Mesenchymal stem cell (in vitro differentiated cells and primary cell): ENCODE measurements at regions not wholly inside any gene's neighbourhood (a gene's known extent, or its start where the extent isn't known, plus 50 kb on each side); places are given as distances from the start of the nearest gene placed in this dataset.

Experiments
- DNase-seq: peaks from one replicate; pipeline ENCODE4 v3.0.0-alpha.2; 2013
- H2AFZ ChIP-seq: one replicate; pipeline ENCODE4 v1.6.1; 2013; ENCODE audit warnings: low read depth, mild to moderate bottlenecking, control low read depth, inconsistent platforms, low read length, moderate library complexity
- H2AK5ac ChIP-seq: 2 replicates; pipeline ENCODE4 v1.6.1; 2013; ENCODE audit warnings: low read length, moderate library complexity, mild to moderate bottlenecking, inconsistent platforms; ENCODE audit not compliant: severe bottlenecking
- H2BK120ac ChIP-seq: one replicate; pipeline ENCODE4 v1.6.1; 2013; ENCODE audit warnings: low read depth, mild to moderate bottlenecking, inconsistent platforms, low read length, moderate library complexity
- H2BK12ac ChIP-seq, 2 experiments: one replicate each; pipeline ENCODE4 v1.6.1; 2013; ENCODE audit warnings: inconsistent platforms in 2 of 2, low read length in 2 of 2, mild to moderate bottlenecking in 2 of 2, moderate library complexity in 2 of 2, control low read depth in 1 of 2
- H2BK15ac ChIP-seq: one replicate; pipeline ENCODE4 v1.6.1; 2013; ENCODE audit warnings: mild to moderate bottlenecking, low read depth, inconsistent platforms; ENCODE audit not compliant: poor library complexity, severe bottlenecking
- H2BK5ac ChIP-seq: 2 replicates; pipeline ENCODE4 v1.6.1; 2013; ENCODE audit warnings: low read depth, mild to moderate bottlenecking, low read length, control low read depth, inconsistent platforms; ENCODE audit not compliant: poor library complexity, severe bottlenecking
- H3K14ac ChIP-seq, 2 experiments: one replicate each; pipeline ENCODE4 v1.6.1; 2013; ENCODE audit warnings: inconsistent platforms in 2 of 2, low read length in 2 of 2, control low read depth in 1 of 2, mild to moderate bottlenecking in 1 of 2, moderate library complexity in 1 of 2
- H3K18ac ChIP-seq, 2 experiments: one replicate each; pipeline ENCODE4 v1.6.1; 2013; ENCODE audit warnings: inconsistent platforms in 2 of 2, low read length in 2 of 2, control low read depth in 1 of 2, low read depth in 1 of 2, mild to moderate bottlenecking in 1 of 2
- H3K23ac ChIP-seq, 2 experiments: one replicate each; pipeline ENCODE4 v1.6.1; 2013; ENCODE audit warnings: inconsistent platforms in 2 of 2, low read length in 2 of 2, mild to moderate bottlenecking in 2 of 2, moderate library complexity in 2 of 2, control low read depth in 1 of 2
- H3K27ac ChIP-seq: 2 replicates; pipeline ENCODE4 v1.5.1; 2013; ENCODE audit warnings: mild to moderate bottlenecking, moderate library complexity, low read length, control low read depth, inconsistent platforms; ENCODE audit not compliant: poor library complexity, severe bottlenecking
- H3K27me3 ChIP-seq, 2 experiments: 2 replicates each; pipeline versions ENCODE4 v1.6.1 to v1.7.0; 2013; ENCODE audit warnings: low read length in 2 of 2, mild to moderate bottlenecking in 2 of 2, moderate library complexity in 2 of 2, control low read depth in 1 of 2, inconsistent platforms in 1 of 2; ENCODE audit not compliant: control insufficient read depth in 1 of 2, insufficient read depth in 1 of 2
- H3K36me3 ChIP-seq, 2 experiments: 2 replicates each; pipeline versions ENCODE4 v1.6.1 to v1.7.0; 2013; ENCODE audit warnings: low read length in 2 of 2, control low read depth in 1 of 2, inconsistent platforms in 1 of 2, low read depth in 1 of 2, mild to moderate bottlenecking in 1 of 2; ENCODE audit not compliant: insufficient read depth in 2 of 2, control insufficient read depth in 1 of 2
- H3K4ac ChIP-seq, 2 experiments: one replicate each; pipeline ENCODE4 v1.6.1; 2013; ENCODE audit warnings: inconsistent platforms in 2 of 2, low read length in 2 of 2, mild to moderate bottlenecking in 2 of 2, moderate library complexity in 2 of 2, control low read depth in 1 of 2, low read depth in 1 of 2
- H3K4me1 ChIP-seq: 2 replicates; pipeline ENCODE4 v1.6.1; 2013; ENCODE audit warnings: low read depth, low read length, control low read depth; ENCODE audit not compliant: control insufficient read depth, insufficient read depth
- H3K4me2 ChIP-seq: 2 replicates; pipeline ENCODE4 v1.6.1; 2013; ENCODE audit warnings: low read length, mild to moderate bottlenecking, inconsistent platforms; ENCODE audit not compliant: poor library complexity, severe bottlenecking
- H3K4me3 ChIP-seq, 2 experiments: 2 replicates each; pipeline versions ENCODE4 v1.5.1 to v1.7.0; 2013; ENCODE audit warnings: low read length in 2 of 2, mild to moderate bottlenecking in 2 of 2, control low read depth in 1 of 2, low read depth in 1 of 2; ENCODE audit not compliant: insufficient read depth in 1 of 2
- H3K79me1 ChIP-seq: replicated peaks from 2 replicates; pipeline ENCODE4 v1.6.1; 2013; ENCODE audit warnings: mild to moderate bottlenecking, control low read depth, low read length, inconsistent platforms; ENCODE audit not compliant: poor library complexity, severe bottlenecking
- H3K9ac ChIP-seq: 2 replicates; pipeline ENCODE4 v1.7.0; 2013; ENCODE audit warnings: mild to moderate bottlenecking, low read length, moderate library complexity
- H3K9me3 ChIP-seq: 2 replicates; pipeline ENCODE4 v1.7.0; 2013; ENCODE audit warnings: mild to moderate bottlenecking, low read length; ENCODE audit not compliant: control insufficient read depth
- H4K8ac ChIP-seq: one replicate; pipeline ENCODE4 v1.6.1; 2013; ENCODE audit warnings: inconsistent platforms, mild to moderate bottlenecking, low read length, moderate library complexity
- H4K91ac ChIP-seq: one replicate; pipeline ENCODE4 v1.6.1; 2013; ENCODE audit warnings: mild to moderate bottlenecking, low read length, inconsistent platforms
- WGBS: methylation state at CpG from one replicate; pipeline ENCODE4 v1.1.7; 2013; ENCODE audit warnings: mixed read lengths; 5-methylcytosine and 5-hydroxymethylcytosine counted together

DNA sequence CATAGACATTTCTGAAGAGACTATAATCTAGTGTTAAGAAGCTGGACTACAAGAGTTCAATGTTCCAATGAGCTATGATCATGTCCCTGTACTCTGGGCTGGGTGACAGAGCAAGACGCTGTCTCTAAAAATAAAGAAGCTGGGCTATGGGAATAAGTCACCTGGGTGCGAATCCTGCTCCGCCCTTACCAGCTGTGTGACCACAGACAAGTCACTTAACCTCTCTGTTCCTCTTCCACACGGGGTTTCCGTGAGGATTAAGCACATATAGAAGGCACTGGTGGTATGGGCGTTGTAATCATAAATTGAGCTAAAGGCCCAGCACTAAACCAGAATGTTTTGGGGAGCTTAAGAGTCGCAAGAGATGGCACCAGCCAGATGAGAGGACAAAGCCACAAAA is 178.5 kb downstream of the HAUS1 start:
- Histone ChIP-seq H3K14ac (peak overlapping the region in 1 of 2 experiments; percentile 76), H3K4ac (no peak overlapping the region), H2AK5ac (no peak overlapping the region), H2AFZ (no peak overlapping the region), H3K79me1 (peaks cover 6% of the 10 kb centered on the region), H2BK5ac (no peak overlapping the region), H3K9ac (no peak overlapping the region), H3K9me3 (no peaks in the 10 kb centered on the region), H3K4me3 (no peak overlapping the region), H3K4me2 (no peak overlapping the region), H3K36me3 (no peaks in the 10 kb centered on the region), H3K27me3 (peaks cover 0 to 12% of the 10 kb centered on the region in 2 experiments), H3K23ac (no peak overlapping the region), H4K8ac (no peak overlapping the region), H4K91ac (no peak overlapping the region), H3K4me1 (peaks cover 22% of the 10 kb centered on the region), H2BK15ac (no peak overlapping the region), H3K27ac (no peak overlapping the region), H3K18ac (no peak overlapping the region), H2BK120ac (no peak overlapping the region), H2BK12ac (no peak overlapping the region)
- 89% methylated on average over 7 of the region's 7 CpGs for WGBS
- no peak for DNase-seq

DNA sequence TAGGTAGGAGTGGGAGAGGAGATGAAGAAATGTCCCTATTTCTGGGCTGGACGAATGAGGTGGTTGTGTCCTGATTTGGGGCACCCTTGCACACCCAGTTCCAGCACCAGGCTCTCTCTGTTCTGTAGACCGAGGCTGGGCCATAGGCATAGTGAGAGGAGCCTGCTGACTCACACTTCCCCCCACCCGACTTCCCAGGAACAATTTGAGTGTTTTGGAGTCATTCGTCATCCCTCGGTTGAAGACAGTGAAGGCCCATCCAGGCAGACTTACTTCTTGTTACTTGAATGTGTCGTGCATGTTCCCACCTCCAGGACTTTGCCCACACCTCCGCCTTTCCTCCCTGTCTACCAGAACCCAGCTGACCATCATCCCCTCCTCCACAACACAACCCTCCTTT is 179.1 kb downstream of the HAUS1 start:
- Histone ChIP-seq H4K8ac (no peak overlapping the region), H3K4me1 (peaks cover 17% of the 10 kb centered on the region), H3K18ac (no peak overlapping the region), H2AK5ac (no peak overlapping the region), H3K23ac (no peak overlapping the region), H2BK12ac (no peak overlapping the region), H3K27ac (no peak overlapping the region), H3K79me1 (peaks cover 6% of the 10 kb centered on the region), H3K4me3 (no peak overlapping the region), H2AFZ (no peak overlapping the region), H3K36me3 (no peaks in the 10 kb centered on the region), H3K9ac (no peak overlapping the region), H2BK15ac (no peak overlapping the region), H3K27me3 (peaks cover 0 to 12% of the 10 kb centered on the region in 2 experiments), H3K4me2 (no peak overlapping the region), H3K9me3 (no peaks in the 10 kb centered on the region), H3K4ac (no peak overlapping the region), H3K14ac (no peak overlapping the region), H2BK120ac (no peak overlapping the region), H4K91ac (no peak overlapping the region), H2BK5ac (no peak overlapping the region)
- WGBS, result 24% methylated on average over 7 of the region's 7 CpGs
- DNase-seq, result peak; percentile 56

DNA sequence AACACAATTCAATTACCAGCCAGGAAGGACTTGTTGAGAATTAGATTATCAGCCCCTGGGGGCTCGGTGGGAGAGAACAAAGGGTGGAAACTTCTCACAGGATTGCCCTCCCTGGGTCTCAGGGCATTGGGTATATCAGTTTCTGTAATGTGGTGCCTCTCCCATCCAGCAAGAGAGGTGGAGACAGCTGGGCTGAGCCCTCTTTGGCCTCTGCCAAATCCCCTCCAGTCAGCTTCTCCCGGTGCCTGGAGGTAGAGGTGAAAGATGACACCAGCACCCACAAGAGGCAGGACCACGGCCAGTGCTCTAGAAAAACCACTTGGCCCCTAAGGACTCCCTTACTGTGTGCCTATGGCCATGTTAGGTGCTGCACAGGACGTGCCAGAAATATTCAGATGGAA is 179.7 kb downstream of the HAUS1 start:
- H3K23ac ChIP-seq, result no peak overlapping the region
- H3K27me3 ChIP-seq, result peaks cover 0 to 12% of the 10 kb centered on the region in 2 experiments
- no peak overlapping the region for H2BK5ac ChIP-seq
- no peak overlapping the region for H4K91ac ChIP-seq
- no peak overlapping the region for H3K4ac ChIP-seq
- no peak overlapping the region for H2BK15ac ChIP-seq
- peaks cover 6% of the 10 kb centered on the region for H3K79me1 ChIP-seq
- H3K9ac ChIP-seq, result no peak overlapping the region
- no peaks in the 10 kb centered on the region for H3K9me3 ChIP-seq
- H2AFZ ChIP-seq, result no peak overlapping the region
- no peak for DNase-seq
- H3K27ac ChIP-seq, result no peak overlapping the region
- H2AK5ac ChIP-seq, result no peak overlapping the region
- no peak overlapping the region for H3K14ac ChIP-seq
- H2BK12ac ChIP-seq, result no peak overlapping the region
- no peaks in the 10 kb centered on the region for H3K36me3 ChIP-seq
- H2BK120ac ChIP-seq, result no peak overlapping the region
- H3K4me2 ChIP-seq, result no peak overlapping the region
- no peak overlapping the region for H4K8ac ChIP-seq
- peaks cover 12% of the 10 kb centered on the region for H3K4me1 ChIP-seq
- 24% methylated on average over 4 of the region's 4 CpGs for WGBS
- no peak overlapping the region for H3K4me3 ChIP-seq
- H3K18ac ChIP-seq, result no peak overlapping the region

DNA sequence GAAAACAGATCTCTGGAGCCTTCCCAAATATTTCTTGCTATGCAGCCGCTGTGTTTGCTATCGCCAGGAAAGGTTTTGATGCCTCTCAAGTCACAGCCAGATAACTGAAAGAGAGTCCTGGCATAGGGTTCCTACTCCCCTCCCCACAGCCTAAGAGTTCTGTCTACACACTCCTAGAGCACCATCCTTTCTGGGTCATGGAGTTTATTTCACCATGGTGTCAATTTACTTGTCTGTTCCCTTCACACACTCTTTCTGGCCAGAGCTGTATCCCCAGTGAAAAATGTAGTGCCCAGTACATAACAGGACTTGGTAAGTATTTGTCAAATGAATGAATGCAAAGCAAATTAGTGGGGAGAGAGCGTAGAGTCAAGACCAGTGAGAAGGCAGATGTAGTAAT is 185.3 kb downstream of the HAUS1 start:
- Histone ChIP-seq H4K8ac (no peak overlapping the region), H3K14ac (no peak overlapping the region), H2AK5ac (no peak overlapping the region), H3K9me3 (no peaks in the 10 kb centered on the region), H2BK15ac (no peak overlapping the region), H3K18ac (no peak overlapping the region), H3K4ac (no peak overlapping the region), H2BK12ac (no peak overlapping the region), H3K4me2 (no peak overlapping the region), H2AFZ (no peak overlapping the region), H3K36me3 (no peaks in the 10 kb centered on the region), H3K27ac (no peak overlapping the region), H3K79me1 (peaks cover 2% of the 10 kb centered on the region), H3K23ac (no peak overlapping the region), H2BK120ac (no peak overlapping the region), H3K9ac (no peak overlapping the region), H4K91ac (no peak overlapping the region), H2BK5ac (no peak overlapping the region), H3K27me3 (peaks cover 0 to 11% of the 10 kb centered on the region in 2 experiments), H3K4me1 (no peaks in the 10 kb centered on the region), H3K4me3 (no peak overlapping the region)
- DNase-seq, result no peak
- WGBS, result 95% methylated on average over 3 of the region's 3 CpGs
